Esophagus muscularis mucosa (tissue), 3 donors: ENCODE measurements at regions not wholly inside any gene's neighbourhood (a gene's known extent, or its start where the extent isn't known, plus 50 kb on each side); places are given as distances from the start of the nearest gene placed in this dataset.

Experiments used
- small RNA-seq, 3 donors: library from RNA; depleted of rRNA; stranded (forward); fragments of <200 nt; gene quantifications; one replicate each; pipeline ENCODE3, GENCODE V24; 2016

Small RNAs in the stretch of these regions (small RNA-seq; reads per million reads assigned to genes)
- gene MTND3P1 (0 reads per million in 3 donors), gene RF00049 (0 reads per million in 3 donors)
